Trophoblast cell (in vitro differentiated cells and primary cell): ENCODE measurements at regions not wholly inside any gene's neighbourhood (a gene's known extent, or its start where the extent isn't known, plus 50 kb on each side); places are given as distances from the start of the nearest gene placed in this dataset.
A peak's percentile ranks its signal among the peaks of the same experiment; 100 is the strongest.

Experiments used
- DNase-seq, 2 donors: peaks; one replicate each; pipeline ENCODE4 v3.0.0-alpha.2; 2016
- H2AFZ ChIP-seq: 2 replicates; pipeline ENCODE4 v1.6.1; 2013; ENCODE audit warnings: low read length, moderate library complexity, mild to moderate bottlenecking; ENCODE audit not compliant: insufficient read depth, poor library complexity
- H2AK5ac ChIP-seq: 2 replicates; pipeline ENCODE4 v1.6.1; 2013; ENCODE audit warnings: mild to moderate bottlenecking, low read length
- H2BK120ac ChIP-seq: 2 replicates; pipeline ENCODE4 v1.6.1; 2013; ENCODE audit warnings: low read length, mild to moderate bottlenecking, moderate library complexity; ENCODE audit not compliant: insufficient read depth, poor library complexity
- H2BK12ac ChIP-seq: 2 replicates; pipeline ENCODE4 v1.6.1; 2013; ENCODE audit warnings: mild to moderate bottlenecking, low read length, moderate library complexity
- H2BK5ac ChIP-seq: 2 replicates; pipeline ENCODE4 v1.6.1; 2013; ENCODE audit warnings: low read length, low read depth, moderate library complexity, mild to moderate bottlenecking; ENCODE audit not compliant: poor library complexity
- H3K14ac ChIP-seq: 2 replicates; pipeline ENCODE4 v1.6.1; 2013; ENCODE audit warnings: mild to moderate bottlenecking, low read length
- H3K18ac ChIP-seq: 2 replicates; pipeline ENCODE4 v1.6.1; 2013; ENCODE audit warnings: mild to moderate bottlenecking, low read length
- H3K23ac ChIP-seq: 2 replicates; pipeline ENCODE4 v1.6.1; 2013; ENCODE audit warnings: low read length
- H3K27ac ChIP-seq: 2 replicates; pipeline ENCODE4 v1.5.1; 2013; ENCODE audit warnings: low read depth, mild to moderate bottlenecking, inconsistent platforms, low read length, moderate library complexity
- H3K27me3 ChIP-seq: 2 replicates; pipeline ENCODE4 v1.6.1; 2013; ENCODE audit warnings: inconsistent platforms, mild to moderate bottlenecking, low read length, moderate library complexity; ENCODE audit not compliant: insufficient read depth
- H3K36me3 ChIP-seq, 2 experiments: 1 replicate in 1 of 2; 2 replicates in 1 of 2; pipeline ENCODE4 v1.6.1; 2013; ENCODE audit warnings: low read length in 2 of 2, mild to moderate bottlenecking in 2 of 2, moderate library complexity in 1 of 2; ENCODE audit not compliant: insufficient read depth in 2 of 2, control insufficient read depth in 1 of 2
- H3K4ac ChIP-seq: 2 replicates; pipeline ENCODE4 v1.6.1; 2013; ENCODE audit warnings: low read depth, mild to moderate bottlenecking, low read length, moderate library complexity
- H3K4me1 ChIP-seq, 2 experiments: 1 replicate in 1 of 2; 2 replicates in 1 of 2; pipeline ENCODE4 v1.6.1; 2013; ENCODE audit warnings: low read length in 2 of 2, mild to moderate bottlenecking in 2 of 2, moderate library complexity in 1 of 2; ENCODE audit not compliant: insufficient read depth in 2 of 2, control insufficient read depth in 1 of 2
- H3K4me2 ChIP-seq: 2 replicates; pipeline ENCODE4 v1.6.1; 2013; ENCODE audit warnings: inconsistent platforms, mild to moderate bottlenecking, low read length, moderate library complexity
- H3K4me3 ChIP-seq: 2 replicates; pipeline ENCODE4 v1.5.1; 2013; ENCODE audit warnings: mild to moderate bottlenecking, low read depth, low read length, inconsistent platforms
- H3K79me1 ChIP-seq: one replicate; pipeline ENCODE4 v1.6.1; 2013; ENCODE audit warnings: low read length
- H3K79me2 ChIP-seq: 2 replicates; pipeline ENCODE4 v1.6.1; 2013; ENCODE audit warnings: low read length, mild to moderate bottlenecking; ENCODE audit not compliant: control insufficient read depth, insufficient read depth, poor library complexity
- H3K9ac ChIP-seq: 2 replicates; pipeline ENCODE4 v1.6.1; 2013; ENCODE audit warnings: mild to moderate bottlenecking, low read length
- H3K9me3 ChIP-seq: 2 replicates; pipeline ENCODE4 v1.6.1; 2013; ENCODE audit warnings: low read depth, mild to moderate bottlenecking, control low read depth, inconsistent platforms, low read length; ENCODE audit not compliant: insufficient read depth
- H4K12ac ChIP-seq: 2 replicates; pipeline ENCODE4 v1.6.1; 2013; ENCODE audit warnings: low read depth, mild to moderate bottlenecking, low read length, moderate library complexity
- H4K8ac ChIP-seq: 2 replicates; pipeline ENCODE4 v1.6.1; 2013; ENCODE audit warnings: low read depth, mild to moderate bottlenecking, low read length, moderate library complexity
- H4K91ac ChIP-seq: one replicate; pipeline ENCODE4 v1.6.1; 2013; ENCODE audit warnings: low read depth, mild to moderate bottlenecking, low read length, moderate library complexity
- WGBS: extraction: QIAGEN DNeasy Blood & Tissue Kit; methylation state at CpG from one replicate; pipeline ENCODE4 v1.1.7; 2013; ENCODE audit warnings: missing lambda C conversion rate; ENCODE audit not compliant: insufficient read length, insufficient coverage; ENCODE audit errors: extremely low coverage; 5-methylcytosine and 5-hydroxymethylcytosine counted together

GRCh38 chr12:11510671-11511070 lies 115.3 kb upstream of the PRB2 start:
- Histone ChIP-seq H4K12ac (no peak overlapping the region), H4K91ac (no peak overlapping the region), H3K9ac (no peak overlapping the region), H3K4me1 (peaks cover 0 to 5% of the 10 kb centered on the region in 2 experiments), H2BK120ac (no peak overlapping the region), H3K4me2 (no peak overlapping the region), H2BK5ac (no peak overlapping the region), H3K4me3 (no peak overlapping the region), H3K27ac (no peak overlapping the region), H3K36me3 (no peaks in the 10 kb centered on the region), H3K23ac (no peak overlapping the region), H3K18ac (no peak overlapping the region), H3K9me3 (no peaks in the 10 kb centered on the region), H2AFZ (no peak overlapping the region), H2AK5ac (no peak overlapping the region), H3K4ac (no peak overlapping the region), H2BK12ac (no peak overlapping the region), H3K14ac (no peak overlapping the region), H3K79me2 (no peaks in the 10 kb centered on the region), H4K8ac (no peak overlapping the region), H3K79me1 (no peaks in the 10 kb centered on the region), H3K27me3 (no peaks in the 10 kb centered on the region)
- no CpG with 5 or more reads among the region's 1 CpG for WGBS
- no peak for DNase-seq

GRCh38 chr12:11513288-11513687 lies 117.9 kb upstream of the PRB2 start:
- Histone ChIP-seq H2AK5ac (no peak overlapping the region), H3K4me3 (no peak overlapping the region), H3K4me1 (peaks cover 0 to 5% of the 10 kb centered on the region in 2 experiments), H3K23ac (no peak overlapping the region), H3K9ac (no peak overlapping the region), H2BK5ac (no peak overlapping the region), H4K8ac (no peak overlapping the region), H3K14ac (no peak overlapping the region), H2BK120ac (no peak overlapping the region), H2AFZ (no peak overlapping the region), H2BK12ac (no peak overlapping the region), H3K79me2 (no peaks in the 10 kb centered on the region), H3K79me1 (no peaks in the 10 kb centered on the region), H3K18ac (no peak overlapping the region), H3K4ac (no peak overlapping the region), H3K27me3 (no peaks in the 10 kb centered on the region), H3K9me3 (no peaks in the 10 kb centered on the region), H3K36me3 (no peaks in the 10 kb centered on the region), H3K27ac (no peak overlapping the region), H4K12ac (no peak overlapping the region), H3K4me2 (no peak overlapping the region), H4K91ac (no peak overlapping the region)
- WGBS: no CpG with 5 or more reads among the region's 4 CpGs
- DNase-seq: peak in 1 of 2 donors; percentile 8

- no CpG with 5 or more reads among the region's 6 CpGs for WGBS
- Histone ChIP-seq H4K91ac (no peak overlapping the region), H3K4me2 (no peak overlapping the region), H3K36me3 (no peaks in the 10 kb centered on the region), H3K27ac (no peak overlapping the region), H3K23ac (no peak overlapping the region), H2AFZ (no peak overlapping the region), H2BK5ac (no peak overlapping the region), H3K79me1 (no peaks in the 10 kb centered on the region), H2BK120ac (no peak overlapping the region), H3K79me2 (no peaks in the 10 kb centered on the region), H3K18ac (no peak overlapping the region), H3K4me3 (no peak overlapping the region), H4K8ac (no peak overlapping the region), H2BK12ac (no peak overlapping the region), H3K27me3 (no peaks in the 10 kb centered on the region), H3K9me3 (no peaks in the 10 kb centered on the region), H3K4me1 (no peaks in the 10 kb centered on the region), H2AK5ac (no peak overlapping the region), H4K12ac (no peak overlapping the region), H3K14ac (no peak overlapping the region), H3K4ac (no peak overlapping the region), H3K9ac (no peak overlapping the region)
- DNase-seq: no peak
Measured at GRCh38 chr12:11517080-11517479, 121.7 kb upstream of the PRB2 start.

DNA sequence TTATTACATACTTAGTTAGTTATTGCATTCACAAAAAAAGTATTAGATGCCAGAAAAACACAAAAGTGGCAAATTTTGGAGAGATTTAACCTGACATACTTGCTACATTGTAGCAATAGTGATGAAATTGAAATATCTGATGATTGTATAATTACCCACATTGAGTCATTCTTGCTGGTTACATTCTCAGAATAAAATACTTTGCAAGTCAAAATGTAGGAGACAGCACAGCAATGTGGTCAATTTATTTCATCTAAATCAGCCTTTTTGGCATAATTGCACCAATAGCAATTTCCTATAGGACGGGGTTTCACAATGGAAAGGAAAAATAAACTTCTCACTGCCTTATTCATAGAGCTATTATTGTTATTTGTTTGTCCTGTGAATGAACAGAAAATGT lies 125.0 kb upstream of the ETV6 start:
- Histone ChIP-seq H3K36me3 (no peaks in the 10 kb centered on the region), H3K9ac (no peak overlapping the region), H3K14ac (no peak overlapping the region), H3K27ac (no peak overlapping the region), H2AK5ac (no peak overlapping the region), H2BK12ac (no peak overlapping the region), H3K4me2 (no peak overlapping the region), H3K23ac (no peak overlapping the region), H4K91ac (no peak overlapping the region), H4K12ac (no peak overlapping the region), H3K18ac (no peak overlapping the region), H2BK120ac (no peak overlapping the region), H2AFZ (no peak overlapping the region), H3K9me3 (no peaks in the 10 kb centered on the region), H2BK5ac (no peak overlapping the region), H3K79me2 (no peaks in the 10 kb centered on the region), H3K4me3 (no peak overlapping the region), H4K8ac (no peak overlapping the region), H3K4me1 (no peaks in the 10 kb centered on the region), H3K4ac (no peak overlapping the region), H3K27me3 (no peaks in the 10 kb centered on the region), H3K79me1 (no peaks in the 10 kb centered on the region)
- peak in 1 of 2 donors; percentile 35 for DNase-seq
- WGBS: no CpG with 5 or more reads among the region's 1 CpG
